NCI-H526 (cell line): ENCODE measurements at regions not wholly inside any gene's neighbourhood (a gene's known extent, or its start where the extent isn't known, plus 50 kb on each side); places are given as distances from the start of the nearest gene placed in this dataset.
"Not testable (repeated sequence)": the region's sequence is repeated elsewhere in the genome, so short reads cannot be mapped to it uniquely, and the experiment has no call there.

Source experiments
- DNase-seq, 2 experiments: peaks; one replicate each; lab custom pipeline; 2025; lab: John Stamatoyannopoulos, UW

- DNase-seq = no peak
Observed at GRCh38 chrX:74180716-74181115, 123.3 kb upstream of the ZCCHC13 start.

- DNase-seq = no peak
Observed at GRCh38 chrX:74179990-74180389, 124.0 kb upstream of the ZCCHC13 start.

GRCh38 chrX:74179499-74179898, 124.5 kb upstream of the ZCCHC13 start:
- no peak for DNase-seq

GRCh38 chrX:74179071-74179470, 124.9 kb upstream of the ZCCHC13 start:
- no peak for DNase-seq

GRCh38 chrX:74178536-74178935, 125.4 kb upstream of the ZCCHC13 start:
- no peak for DNase-seq

GRCh38 chrX:74171465-74171864, 132.5 kb upstream of the ZCCHC13 start:
- DNase-seq = no peak

- DNase-seq = no peak
Observed at GRCh38 chrX:74162199-74162598, 141.8 kb upstream of the ZCCHC13 start.

- no peak for DNase-seq
Observed at GRCh38 chrX:74160816-74161215, 143.2 kb upstream of the ZCCHC13 start.

GRCh38 chrX:74160358-74160757, 143.6 kb upstream of the ZCCHC13 start:
- no peak for DNase-seq

- DNase-seq = no peak
Observed at GRCh38 chrX:74147439-74147838, 156.5 kb upstream of the ZCCHC13 start.

- no peak for DNase-seq
Observed at GRCh38 chrX:74138943-74139342, 165.0 kb upstream of the ZCCHC13 start.

- peak; percentile 14 to 57 for DNase-seq
Observed at GRCh38 chrX:74133156-74133796, 170.7 kb upstream of the ZCCHC13 start.

GRCh38 chrX:74132280-74132679, 171.7 kb upstream of the ZCCHC13 start:
- peak in 1 of 2 experiments; percentile 19 for DNase-seq

- no peak for DNase-seq
Observed at GRCh38 chrX:74119016-74119910, 184.7 kb upstream of the ZCCHC13 start.

- DNase-seq = no peak
Observed at GRCh38 chrX:74117962-74118902, 185.7 kb upstream of the ZCCHC13 start.

- DNase-seq = no peak
Observed at GRCh38 chrX:74111245-74111644, 192.7 kb upstream of the ZCCHC13 start.

GRCh38 chrX:74107666-74108065, 196.3 kb upstream of the ZCCHC13 start:
- DNase-seq = no peak

GRCh38 chrX:74104356-74105015, 199.5 kb upstream of the ZCCHC13 start:
- DNase-seq = no peak

GRCh38 chrX:74098407-74098806, 205.6 kb upstream of the ZCCHC13 start:
- not testable (repeated sequence) for DNase-seq

- DNase-seq = no peak
Observed at GRCh38 chrX:74090049-74090448, 213.9 kb upstream of the ZCCHC13 start.

- DNase-seq = no peak
Observed at GRCh38 chrX:74085642-74086236, 218.2 kb upstream of the ZCCHC13 start.
